BJ (cell line): ENCODE measurements at regions not wholly inside any gene's neighbourhood (a gene's known extent, or its start where the extent isn't known, plus 50 kb on each side); places are given as distances from the start of the nearest gene placed in this dataset.

ENCODE experiments used
- CTCF ChIA-PET: fragments of 350-600 bp; formaldehyde crosslinking; extraction: SDS; loops from one replicate; lab custom pipeline; 2021; ENCODE audit warnings: antibody characterized with exemption, inconsistent platforms; lab: Yijun Ruan, JAX
- POLR2A ChIA-PET: fragments of 300-600 bp; sonication (Branson Sonifier 250); formaldehyde crosslinking; extraction: SDS; loops from one replicate; lab custom pipeline; 2021; ENCODE audit warnings: antibody characterized with exemption; lab: Charles Lee
- DNase-seq: peaks from one replicate; pipeline ENCODE4 v3.0.0-alpha.2; 2011; ENCODE audit warnings: low read depth
- H3K27me3 ChIP-seq: 2 replicates; pipeline ENCODE4 v1.6.0; 2011; ENCODE audit warnings: low read length; ENCODE audit not compliant: control insufficient read depth, insufficient read depth
- H3K36me3 ChIP-seq: 2 replicates; pipeline ENCODE4 v1.5.1; 2011; ENCODE audit warnings: low read length; ENCODE audit not compliant: control insufficient read depth, insufficient read depth
- H3K4me3 ChIP-seq: 2 replicates; pipeline ENCODE4 v1.5.1; 2011; ENCODE audit warnings: low read depth, mild to moderate bottlenecking, control low read depth, low read length
- CTCF ChIP-seq: IDR thresholded peaks from 2 replicates; pipeline ENCODE4 v1.5.1; 2011; ENCODE audit warnings: low read depth, mild to moderate bottlenecking, control low read depth, inconsistent platforms, low read length, moderate library complexity; ENCODE audit not compliant: insufficient read depth

GRCh38 chr10:14468023-14468441, 137.3 kb upstream of the FRMD4A start:
- CTCF ChIA-PET: no interaction called here
- no peaks in the 10 kb centered on the region for H3K36me3 ChIP-seq
- DNase-seq: no peak
- no peak overlapping the region for H3K4me3 ChIP-seq
- POLR2A ChIA-PET: no interaction called here
- TF ChIP-seq CTCF: no peak
- peaks cover 4% of the 10 kb centered on the region; the same call in 1 of the 2 replicates for H3K27me3 ChIP-seq

GRCh38 chr10:14466257-14466656, 135.5 kb upstream of the FRMD4A start:
- Histone ChIP-seq H3K4me3 (no peak overlapping the region), H3K27me3 (peaks cover 4% of the 10 kb centered on the region), H3K36me3 (no peaks in the 10 kb centered on the region)
- ChIA-PET POLR2A (no interaction called here), CTCF (no interaction called here)
- DNase-seq: no peak
- TF ChIP-seq CTCF: no peak

GRCh38 chr10:14460447-14460846, 129.7 kb upstream of the FRMD4A start:
- H3K36me3 ChIP-seq: no peaks in the 10 kb centered on the region
- ChIA-PET CTCF (interaction anchor here (0.9 kb wide), 1 partner anchor 17 kb away, joined by 4 read pairs; no protein-coding TSS in a partner anchor), POLR2A (no interaction called here)
- H3K27me3 ChIP-seq: no peaks in the 10 kb centered on the region; the same call in 1 of the 2 replicates
- H3K4me3 ChIP-seq: no peak overlapping the region
- TF ChIP-seq CTCF: no peak
- DNase-seq: no peak

- ChIA-PET POLR2A (no interaction called here), CTCF (interaction anchor here (0.7 kb wide), 1 partner anchor 299 kb away, joined by 3 read pairs; no protein-coding TSS in a partner anchor)
- no peak for DNase-seq
- H3K4me3 ChIP-seq: no peak overlapping the region
- H3K36me3 ChIP-seq: no peaks in the 10 kb centered on the region
- TF ChIP-seq CTCF: no peak
- H3K27me3 ChIP-seq: no peaks in the 10 kb centered on the region; the same call in 1 of the 2 replicates
Observed at GRCh38 chr10:14459665-14460064, 128.9 kb upstream of the FRMD4A start.

- DNase-seq: no peak
- H3K4me3 ChIP-seq: no peak overlapping the region
- CTCF ChIA-PET: no interaction called here
- POLR2A ChIA-PET: no interaction called here
- H3K27me3 ChIP-seq: peaks cover 3% of the 10 kb centered on the region
- no peaks in the 10 kb centered on the region for H3K36me3 ChIP-seq
- TF ChIP-seq CTCF: no peak
Observed at GRCh38 chr10:14456870-14457266, 126.1 kb upstream of the FRMD4A start.
